ENCODE measurements at regions not wholly inside any gene's neighbourhood (a gene's known extent, or its start where the extent isn't known, plus 50 kb on each side); places are given as distances from the start of the nearest gene placed in this dataset.
"Not testable (repeated sequence)": the region's sequence is repeated elsewhere in the genome, so short reads cannot be mapped to it uniquely, and the experiment has no call there.

- H3K36me3 ChIP-seq (ENCODE audit: control insufficient read depth in 1 of 2, insufficient read depth in 2 of 2, low read length in 2 of 2); H2AFZ ChIP-seq (ENCODE audit: low read depth, low read length, poor library complexity, severe bottlenecking); H3K9me2 ChIP-seq (ENCODE audit: insufficient read depth); H3K79me2 ChIP-seq (ENCODE audit: insufficient read depth, low read length); H4K20me1 ChIP-seq (ENCODE audit: insufficient read depth); BruUV-seq (replicated peaks); H3K27ac ChIP-seq (ENCODE audit: low read depth, low read length); H3K9ac ChIP-seq (ENCODE audit: low read length); H3K4me2 ChIP-seq (ENCODE audit: low read length); H3K4me3 ChIP-seq (replicated peaks in 1 of 2; ENCODE audit: low read depth in 1 of 2, low read length in 2 of 2); H3K9me3 ChIP-seq (ENCODE audit: control insufficient read depth in 1 of 2, insufficient read depth in 1 of 2, low read depth in 1 of 2, low read length in 2 of 2); DNase-seq (ENCODE audit: low read depth, low spot score); H3K27me3 ChIP-seq (ENCODE audit: insufficient read depth, low read length); RAD21 ChIA-PET (ENCODE audit: low non-redundant PET in 1 of 2, low total read pairs in 2 of 2, uncharacterized antibody in 2 of 2, unreplicated experiment in 2 of 2); intact Hi-C loops (cut with micrococcal nuclease); ATAC-seq; H3K4me1 ChIP-seq (ENCODE audit: control insufficient read depth in 1 of 2, insufficient read depth in 2 of 2, low read length in 2 of 2): not testable (repeated sequence)
- CTCF ChIA-PET, result interaction anchor here (0.7 to 1.0 kb wide), 2 partner anchors 10 to 49 kb away, joined by 3 to 4 read pairs; a partner anchor contains a TSS
- POLR2A ChIA-PET, result interaction anchor here (0.7 kb wide), 1 partner anchor 8 kb away, joined by 4 read pairs; no protein-coding TSS in a partner anchor
These were observed 57.3 kb upstream of the USP15 start for GRCh38 chr12:62202861-62203260.

GRCh38 chr12:62205346-62205745 lies 54.9 kb upstream of the USP15 start:
- ChIA-PET RAD21 (ENCODE audit: low non-redundant PET in 1 of 2, low total read pairs in 2 of 2, uncharacterized antibody in 2 of 2, unreplicated experiment in 2 of 2) (no interaction called here), CTCF (no interaction called here), POLR2A (no interaction called here)
- Histone ChIP-seq H2AFZ (ENCODE audit: low read depth, low read length, poor library complexity, severe bottlenecking) (no peak overlapping the region), H3K4me2 (ENCODE audit: low read length) (no peak overlapping the region), H3K4me3 (replicated peaks in 1 of 2; ENCODE audit: low read depth in 1 of 2, low read length in 2 of 2) (no peak overlapping the region), H4K20me1 (ENCODE audit: insufficient read depth) (no peaks in the 10 kb centered on the region), H3K36me3 (ENCODE audit: control insufficient read depth in 1 of 2, insufficient read depth in 2 of 2, low read length in 2 of 2) (no peaks in the 10 kb centered on the region), H3K9me3 (ENCODE audit: control insufficient read depth in 1 of 2, insufficient read depth in 1 of 2, low read depth in 1 of 2, low read length in 2 of 2) (no peaks in the 10 kb centered on the region), H3K79me2 (ENCODE audit: insufficient read depth, low read length) (no peaks in the 10 kb centered on the region), H3K9me2 (ENCODE audit: insufficient read depth) (no peaks in the 10 kb centered on the region), H3K27ac (ENCODE audit: low read depth, low read length) (no peak overlapping the region), H3K9ac (ENCODE audit: low read length) (no peak overlapping the region), H3K27me3 (ENCODE audit: insufficient read depth, low read length) (no peaks in the 10 kb centered on the region), H3K4me1 (ENCODE audit: control insufficient read depth in 1 of 2, insufficient read depth in 2 of 2, low read length in 2 of 2) (peaks cover 0 to 4% of the 10 kb centered on the region in 2 experiments; a peak in 1 of 4 replicates)
- ATAC-seq, result no peak
- TF ChIP-seq CTCF (IDR thresholded peaks at IDR 0.05 in 2 of 3, conservative IDR thresholded peaks at IDR 0.05 in 1 of 3; ENCODE audit: borderline replicate concordance in 1 of 3, insufficient read depth in 1 of 3, low read depth in 2 of 3, low read length in 2 of 3) (no peak), FOSL1 (IDR thresholded peaks at IDR 0.05; ENCODE audit: low read depth) (no peak), SP1 (IDR thresholded peaks at IDR 0.05; ENCODE audit: low read depth) (no peak)
- no peak for DNase-seq (ENCODE audit: low read depth, low spot score)
- intact Hi-C loops (cut with micrococcal nuclease), result no loop called here
- no TSS peak for BruUV-seq (replicated peaks)
